ENCODE measurements at regions not wholly inside any gene's neighbourhood (a gene's known extent, or its start where the extent isn't known, plus 50 kb on each side); places are given as distances from the start of the nearest gene placed in this dataset.

GRCh38 chr11:70538641-70539359, 140.5 kb downstream of the CTTN start:
- Histone ChIP-seq H3K27me3 (ENCODE audit: control insufficient read depth, insufficient read depth, low read length) (no peaks in the 10 kb centered on the region), H3K4me1 (ENCODE audit: control insufficient read depth, insufficient read depth, low read length) (no peaks in the 10 kb centered on the region)

GRCh38 chr11:70539360-70540095, 141.2 kb downstream of the CTTN start:
- Histone ChIP-seq H3K36me3 (ENCODE audit: control insufficient read depth, insufficient read depth, low read length) (no peaks in the 10 kb centered on the region), H3K4me1 (ENCODE audit: control insufficient read depth, insufficient read depth, low read length) (peaks cover 1% of the 10 kb centered on the region; the same call in 1 of the 2 replicates), H3K9me3 (ENCODE audit: control insufficient read depth, insufficient read depth, low read length) (no peaks in the 10 kb centered on the region), H3K9ac (ENCODE audit: low read depth, low read length) (no peak overlapping the region), H3K4me3 (ENCODE audit: low read depth, low read length) (no peak overlapping the region), H3K27ac (ENCODE audit: low read depth, low read length) (no peak overlapping the region), H3K27me3 (ENCODE audit: control insufficient read depth, insufficient read depth, low read length) (no peaks in the 10 kb centered on the region)

More at GRCh38 chr11:70538641-70539359, 140.5 kb downstream of the CTTN start:
- no peaks in the 10 kb centered on the region for H3K36me3 ChIP-seq (ENCODE audit: control insufficient read depth, insufficient read depth, low read length)
- no peaks in the 10 kb centered on the region for H3K9me3 ChIP-seq (ENCODE audit: control insufficient read depth, insufficient read depth, low read length)
- no peak overlapping the region for H3K9ac ChIP-seq (ENCODE audit: low read depth, low read length)
- no peak overlapping the region for H3K27ac ChIP-seq (ENCODE audit: low read depth, low read length)
- H3K4me3 ChIP-seq (ENCODE audit: low read depth, low read length) = no peak overlapping the region

- no peak overlapping the region for H3K27ac ChIP-seq (ENCODE audit: low read depth, low read length)
- H3K36me3 ChIP-seq (ENCODE audit: control insufficient read depth, insufficient read depth, low read length) = no peaks in the 10 kb centered on the region
- no peak overlapping the region for H3K9ac ChIP-seq (ENCODE audit: low read depth, low read length)
- H3K9me3 ChIP-seq (ENCODE audit: control insufficient read depth, insufficient read depth, low read length) = no peaks in the 10 kb centered on the region
- H3K4me3 ChIP-seq (ENCODE audit: low read depth, low read length) = no peak overlapping the region
- H3K27me3 ChIP-seq (ENCODE audit: control insufficient read depth, insufficient read depth, low read length) = no peaks in the 10 kb centered on the region
- H3K4me1 ChIP-seq (ENCODE audit: control insufficient read depth, insufficient read depth, low read length) = peaks cover 6% of the 10 kb centered on the region
These were observed 141.9 kb downstream of the CTTN start for GRCh38 chr11:70540196-70540595.

- H3K36me3 ChIP-seq (ENCODE audit: control insufficient read depth, insufficient read depth, low read length) = no peaks in the 10 kb centered on the region
- no peak overlapping the region for H3K9ac ChIP-seq (ENCODE audit: low read depth, low read length)
- H3K4me1 ChIP-seq (ENCODE audit: control insufficient read depth, insufficient read depth, low read length) = peaks cover 11% of the 10 kb centered on the region
- H3K27me3 ChIP-seq (ENCODE audit: control insufficient read depth, insufficient read depth, low read length) = no peaks in the 10 kb centered on the region
- H3K4me3 ChIP-seq (ENCODE audit: low read depth, low read length) = no peak overlapping the region
- no peak overlapping the region for H3K27ac ChIP-seq (ENCODE audit: low read depth, low read length)
- no peaks in the 10 kb centered on the region for H3K9me3 ChIP-seq (ENCODE audit: control insufficient read depth, insufficient read depth, low read length)
These were observed 142.8 kb downstream of the CTTN start for GRCh38 chr11:70541176-70541575.

GRCh38 chr11:70541699-70542098, 143.4 kb downstream of the CTTN start:
- Histone ChIP-seq H3K36me3 (ENCODE audit: control insufficient read depth, insufficient read depth, low read length) (no peaks in the 10 kb centered on the region), H3K27ac (ENCODE audit: low read depth, low read length) (no peak overlapping the region), H3K9ac (ENCODE audit: low read depth, low read length) (no peak overlapping the region), H3K4me3 (ENCODE audit: low read depth, low read length) (no peak overlapping the region), H3K4me1 (ENCODE audit: control insufficient read depth, insufficient read depth, low read length) (peaks cover 16% of the 10 kb centered on the region), H3K9me3 (ENCODE audit: control insufficient read depth, insufficient read depth, low read length) (no peaks in the 10 kb centered on the region), H3K27me3 (ENCODE audit: control insufficient read depth, insufficient read depth, low read length) (no peaks in the 10 kb centered on the region)

GRCh38 chr11:70542406-70542805, 144.1 kb downstream of the CTTN start:
- Histone ChIP-seq H3K36me3 (ENCODE audit: control insufficient read depth, insufficient read depth, low read length) (no peaks in the 10 kb centered on the region), H3K4me3 (ENCODE audit: low read depth, low read length) (no peak overlapping the region), H3K4me1 (ENCODE audit: control insufficient read depth, insufficient read depth, low read length) (peaks cover 18% of the 10 kb centered on the region), H3K9me3 (ENCODE audit: control insufficient read depth, insufficient read depth, low read length) (no peaks in the 10 kb centered on the region), H3K27ac (ENCODE audit: low read depth, low read length) (no peak overlapping the region), H3K9ac (ENCODE audit: low read depth, low read length) (no peak overlapping the region), H3K27me3 (ENCODE audit: control insufficient read depth, insufficient read depth, low read length) (no peaks in the 10 kb centered on the region)

- Histone ChIP-seq H3K9ac (ENCODE audit: low read depth, low read length) (no peak overlapping the region), H3K27me3 (ENCODE audit: control insufficient read depth, insufficient read depth, low read length) (no peaks in the 10 kb centered on the region), H3K27ac (ENCODE audit: low read depth, low read length) (no peak overlapping the region), H3K4me3 (ENCODE audit: low read depth, low read length) (no peak overlapping the region), H3K4me1 (ENCODE audit: control insufficient read depth, insufficient read depth, low read length) (peaks cover 18% of the 10 kb centered on the region), H3K36me3 (ENCODE audit: control insufficient read depth, insufficient read depth, low read length) (no peaks in the 10 kb centered on the region), H3K9me3 (ENCODE audit: control insufficient read depth, insufficient read depth, low read length) (no peaks in the 10 kb centered on the region)
These were observed 144.5 kb downstream of the CTTN start for GRCh38 chr11:70542811-70543210.

GRCh38 chr11:70543611-70544010, 145.3 kb downstream of the CTTN start:
- H3K36me3 ChIP-seq (ENCODE audit: control insufficient read depth, insufficient read depth, low read length) = no peaks in the 10 kb centered on the region
- no peak overlapping the region for H3K4me3 ChIP-seq (ENCODE audit: low read depth, low read length)
- H3K9me3 ChIP-seq (ENCODE audit: control insufficient read depth, insufficient read depth, low read length) = no peaks in the 10 kb centered on the region
- H3K9ac ChIP-seq (ENCODE audit: low read depth, low read length) = no peak overlapping the region
- no peaks in the 10 kb centered on the region for H3K27me3 ChIP-seq (ENCODE audit: control insufficient read depth, insufficient read depth, low read length)
- H3K4me1 ChIP-seq (ENCODE audit: control insufficient read depth, insufficient read depth, low read length) = peaks cover 18% of the 10 kb centered on the region
- no peak overlapping the region for H3K27ac ChIP-seq (ENCODE audit: low read depth, low read length)

- H3K27me3 ChIP-seq (ENCODE audit: control insufficient read depth, insufficient read depth, low read length) = no peaks in the 10 kb centered on the region
- H3K4me3 ChIP-seq (ENCODE audit: low read depth, low read length) = no peak overlapping the region
- H3K9me3 ChIP-seq (ENCODE audit: control insufficient read depth, insufficient read depth, low read length) = no peaks in the 10 kb centered on the region
- no peak overlapping the region for H3K9ac ChIP-seq (ENCODE audit: low read depth, low read length)
- peaks cover 18% of the 10 kb centered on the region for H3K4me1 ChIP-seq (ENCODE audit: control insufficient read depth, insufficient read depth, low read length)
- H3K36me3 ChIP-seq (ENCODE audit: control insufficient read depth, insufficient read depth, low read length) = no peaks in the 10 kb centered on the region
- H3K27ac ChIP-seq (ENCODE audit: low read depth, low read length) = no peak overlapping the region
These were observed 145.9 kb downstream of the CTTN start for GRCh38 chr11:70544067-70544773.

GRCh38 chr11:70544774-70545609, 146.7 kb downstream of the CTTN start:
- no peaks in the 10 kb centered on the region for H3K36me3 ChIP-seq (ENCODE audit: control insufficient read depth, insufficient read depth, low read length)
- H3K4me1 ChIP-seq (ENCODE audit: control insufficient read depth, insufficient read depth, low read length) = peaks cover 18% of the 10 kb centered on the region
- H3K4me3 ChIP-seq (ENCODE audit: low read depth, low read length) = no peak overlapping the region
- no peaks in the 10 kb centered on the region for H3K9me3 ChIP-seq (ENCODE audit: control insufficient read depth, insufficient read depth, low read length)
- H3K27me3 ChIP-seq (ENCODE audit: control insufficient read depth, insufficient read depth, low read length) = no peaks in the 10 kb centered on the region
- peak overlapping the region; percentile 48 for H3K27ac ChIP-seq (ENCODE audit: low read depth, low read length)
- no peak overlapping the region for H3K9ac ChIP-seq (ENCODE audit: low read depth, low read length)
